ENCODE measurements at regions not wholly inside any gene's neighbourhood (a gene's known extent, or its start where the extent isn't known, plus 50 kb on each side); places are given as distances from the start of the nearest gene placed in this dataset.

- BruUV-seq (replicated peaks) = no TSS peak
- no peak for TF ChIP-seq CTCF (IDR thresholded peaks at IDR 0.05; ENCODE audit: unreplicated experiment)
- intact Hi-C loops (cut with micrococcal nuclease; ENCODE audit: unreplicated experiment) = no loop called here
- CTCF ChIA-PET = no interaction called here
- Mint-ChIP-seq H3K4me3 (ENCODE audit: low read depth, unreplicated experiment) (no peak overlapping the region), H3K27ac (ENCODE audit: unreplicated experiment) (no peak overlapping the region), H3K4me1 (ENCODE audit: low read depth, unreplicated experiment) (no peaks in the 10 kb centered on the region), H3K36me3 (ENCODE audit: insufficient read depth, unreplicated experiment) (no peaks in the 10 kb centered on the region), H3K27me3 (ENCODE audit: unreplicated experiment) (no peaks in the 10 kb centered on the region), H3K9me3 (ENCODE audit: low read depth, unreplicated experiment) (peaks cover 14% of the 10 kb centered on the region)
- no peak for DNase-seq
Observed at GRCh38 chr17:14840616-14841231, 424.4 kb downstream of the PMP22 start.

GRCh38 chr17:14838567-14838966, 426.6 kb downstream of the PMP22 start:
- no peak overlapping the region for H3K4me3 Mint-ChIP-seq (ENCODE audit: low read depth, unreplicated experiment)
- no peaks in the 10 kb centered on the region for H3K36me3 Mint-ChIP-seq (ENCODE audit: insufficient read depth, unreplicated experiment)
- CTCF ChIA-PET = no interaction called here
- no peak overlapping the region for H3K27ac Mint-ChIP-seq (ENCODE audit: unreplicated experiment)
- no peak for DNase-seq
- no peaks in the 10 kb centered on the region for H3K4me1 Mint-ChIP-seq (ENCODE audit: low read depth, unreplicated experiment)
- intact Hi-C loops (cut with micrococcal nuclease; ENCODE audit: unreplicated experiment) = loop anchor here (10.0 kb wide), 1 partner anchor 86 kb away; no protein-coding TSS in a partner anchor
- no peaks in the 10 kb centered on the region for H3K27me3 Mint-ChIP-seq (ENCODE audit: unreplicated experiment)
- H3K9me3 Mint-ChIP-seq (ENCODE audit: low read depth, unreplicated experiment) = peaks cover 7% of the 10 kb centered on the region
- no peak for TF ChIP-seq CTCF (IDR thresholded peaks at IDR 0.05; ENCODE audit: unreplicated experiment)
- no TSS peak for BruUV-seq (replicated peaks)

- no peak for TF ChIP-seq CTCF (IDR thresholded peaks at IDR 0.05; ENCODE audit: unreplicated experiment)
- H3K4me3 Mint-ChIP-seq (ENCODE audit: low read depth, unreplicated experiment) = no peak overlapping the region
- DNase-seq = no peak
- H3K4me1 Mint-ChIP-seq (ENCODE audit: low read depth, unreplicated experiment) = no peaks in the 10 kb centered on the region
- BruUV-seq (replicated peaks) = no TSS peak
- H3K9me3 Mint-ChIP-seq (ENCODE audit: low read depth, unreplicated experiment) = peaks cover 5% of the 10 kb centered on the region
- intact Hi-C loops (cut with micrococcal nuclease; ENCODE audit: unreplicated experiment) = loop anchor here (10.0 kb wide), 1 partner anchor 92 kb away; no protein-coding TSS in a partner anchor
- CTCF ChIA-PET = no interaction called here
- H3K36me3 Mint-ChIP-seq (ENCODE audit: insufficient read depth, unreplicated experiment) = no peaks in the 10 kb centered on the region
- H3K27ac Mint-ChIP-seq (ENCODE audit: unreplicated experiment) = no peak overlapping the region
- H3K27me3 Mint-ChIP-seq (ENCODE audit: unreplicated experiment) = no peaks in the 10 kb centered on the region
Observed at GRCh38 chr17:14833201-14833785, 431.8 kb downstream of the PMP22 start.

GRCh38 chr17:14831491-14831890, 433.6 kb downstream of the PMP22 start:
- intact Hi-C loops (cut with micrococcal nuclease; ENCODE audit: unreplicated experiment) = loop anchor here (10.0 kb wide), 1 partner anchor 93 kb away; no protein-coding TSS in a partner anchor
- Mint-ChIP-seq H3K27me3 (ENCODE audit: unreplicated experiment) (no peaks in the 10 kb centered on the region), H3K9me3 (ENCODE audit: low read depth, unreplicated experiment) (peaks cover 10% of the 10 kb centered on the region), H3K4me3 (ENCODE audit: low read depth, unreplicated experiment) (no peak overlapping the region), H3K36me3 (ENCODE audit: insufficient read depth, unreplicated experiment) (no peaks in the 10 kb centered on the region), H3K27ac (ENCODE audit: unreplicated experiment) (no peak overlapping the region), H3K4me1 (ENCODE audit: low read depth, unreplicated experiment) (no peaks in the 10 kb centered on the region)
- DNase-seq = no peak
- CTCF ChIA-PET = no interaction called here
- no TSS peak for BruUV-seq (replicated peaks)
- TF ChIP-seq CTCF (IDR thresholded peaks at IDR 0.05; ENCODE audit: unreplicated experiment) = no peak

Measured in Calu3 (cell line).